GM12872 (cell line): ENCODE measurements at regions not wholly inside any gene's neighbourhood (a gene's known extent, or its start where the extent isn't known, plus 50 kb on each side); places are given as distances from the start of the nearest gene placed in this dataset.

Source experiments
- CTCF ChIP-seq: IDR thresholded peaks from 3 replicates; pipeline ENCODE4 v1.5.1; 2011; ENCODE audit warnings: low read depth, mild to moderate bottlenecking, low read length, moderate library complexity; ENCODE audit not compliant: insufficient read depth

GRCh38 chr17:15109608-15110007, 155.5 kb downstream of the PMP22 start:
- no peak for TF ChIP-seq CTCF

- no peak for TF ChIP-seq CTCF
Measured at GRCh38 chr17:15108992-15109391, 156.1 kb downstream of the PMP22 start.

DNA sequence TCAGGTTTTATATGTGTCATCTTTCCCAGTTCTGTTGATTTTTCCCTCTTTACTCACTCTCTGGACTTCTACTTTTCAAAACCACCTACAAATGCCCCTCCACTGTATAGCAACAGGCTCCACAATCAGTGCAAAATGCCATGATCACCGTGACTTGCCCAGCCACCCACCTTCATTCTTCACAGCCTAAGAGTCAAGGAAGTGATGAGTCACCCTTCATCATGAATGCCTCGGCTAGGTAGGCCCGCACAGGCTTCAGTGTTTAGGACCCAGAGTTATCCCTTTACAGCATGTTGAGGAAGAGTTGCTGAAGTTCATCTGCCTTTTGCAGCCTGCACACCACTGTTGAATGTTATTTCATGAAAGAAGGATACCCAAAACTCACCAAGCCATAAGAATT, 158.6 kb downstream of the PMP22 start:
- TF ChIP-seq CTCF: no peak

GRCh38 chr17:15103785-15104184, 161.3 kb downstream of the PMP22 start:
- no peak for TF ChIP-seq CTCF

- no peak for TF ChIP-seq CTCF
Measured at GRCh38 chr17:15101175-15101574, 164.0 kb downstream of the PMP22 start.

DNA sequence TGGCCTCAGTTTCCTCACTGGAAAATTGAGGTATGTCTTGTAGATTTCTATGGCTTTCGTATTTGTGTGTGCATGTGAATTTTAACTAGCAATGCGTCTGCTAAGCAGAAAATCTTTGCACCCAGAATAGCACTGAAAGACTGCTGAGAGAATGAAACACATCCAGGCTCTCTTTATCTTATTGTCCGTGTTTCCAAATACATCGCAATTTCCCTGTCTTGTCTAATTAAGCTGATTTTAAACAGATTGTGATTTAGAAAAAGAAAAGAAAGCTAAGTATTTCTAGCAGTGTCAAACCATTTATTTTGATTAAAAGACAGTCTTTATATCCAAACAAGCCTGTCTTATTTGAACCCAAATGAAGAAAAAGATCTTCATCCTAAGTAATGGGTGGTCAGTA, 168.6 kb downstream of the PMP22 start:
- no peak for TF ChIP-seq CTCF

DNA sequence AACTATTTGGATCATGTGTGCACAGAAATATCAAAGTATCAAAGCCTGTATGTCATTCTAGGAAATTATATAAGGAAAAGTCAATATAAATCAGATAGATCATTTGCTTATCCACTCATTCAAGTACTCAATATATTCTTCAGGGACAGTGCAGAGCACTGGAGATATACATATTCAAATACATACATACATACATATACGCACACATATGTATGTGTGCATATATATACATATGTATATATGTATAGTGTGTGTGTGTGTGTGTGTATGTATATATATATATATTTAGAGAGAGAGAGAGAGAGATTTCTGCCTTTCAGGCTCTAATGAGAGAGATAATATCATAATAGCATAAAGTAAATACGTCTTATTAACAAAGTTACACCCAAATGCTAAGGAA, 169.2 kb downstream of the PMP22 start:
- no peak for TF ChIP-seq CTCF

- TF ChIP-seq CTCF: no peak
Measured at GRCh38 chr17:15092762-15093161, 172.4 kb downstream of the PMP22 start.
